Panc1 (cell line): ENCODE measurements at regions not wholly inside any gene's neighbourhood (a gene's known extent, or its start where the extent isn't known, plus 50 kb on each side); places are given as distances from the start of the nearest gene placed in this dataset.

Source experiments
- POLR2AphosphoS5 ChIP-seq: IDR thresholded peaks from 2 replicates; pipeline ENCODE4 v1.6.1; 2012; ENCODE audit warnings: mild to moderate bottlenecking, low read depth, low read length, moderate library complexity
- SIN3A ChIP-seq: IDR thresholded peaks from 2 replicates; pipeline ENCODE4 v1.6.1; 2012; ENCODE audit warnings: low read depth, mild to moderate bottlenecking, low read length, moderate library complexity, borderline replicate concordance; ENCODE audit not compliant: insufficient read depth
- TCF7L2 ChIP-seq: IDR thresholded peaks from 2 replicates; pipeline ENCODE4 v1.6.1; 2011; ENCODE audit warnings: mild to moderate bottlenecking, low read depth, low read length, inconsistent platforms
- TF ChIP-seq, protein P1 (sequence below), 2 experiments: IDR thresholded peaks; 2 replicates each; pipeline ENCODE4 v1.6.1; 2011 to 2012; ENCODE audit warnings: low read depth in 2 of 2, control low read depth in 1 of 2, low read length in 1 of 2, mild to moderate bottlenecking in 1 of 2, moderate library complexity in 1 of 2; ENCODE audit not compliant: insufficient read depth in 1 of 2
- TF ChIP-seq, protein P2 (sequence below): fragments of 450-650 bp; IDR thresholded peaks from 2 replicates; pipeline ENCODE4 v1.5.1; 2017; ENCODE audit warnings: mild to moderate bottlenecking

- TF ChIP-seq, protein P1, sequence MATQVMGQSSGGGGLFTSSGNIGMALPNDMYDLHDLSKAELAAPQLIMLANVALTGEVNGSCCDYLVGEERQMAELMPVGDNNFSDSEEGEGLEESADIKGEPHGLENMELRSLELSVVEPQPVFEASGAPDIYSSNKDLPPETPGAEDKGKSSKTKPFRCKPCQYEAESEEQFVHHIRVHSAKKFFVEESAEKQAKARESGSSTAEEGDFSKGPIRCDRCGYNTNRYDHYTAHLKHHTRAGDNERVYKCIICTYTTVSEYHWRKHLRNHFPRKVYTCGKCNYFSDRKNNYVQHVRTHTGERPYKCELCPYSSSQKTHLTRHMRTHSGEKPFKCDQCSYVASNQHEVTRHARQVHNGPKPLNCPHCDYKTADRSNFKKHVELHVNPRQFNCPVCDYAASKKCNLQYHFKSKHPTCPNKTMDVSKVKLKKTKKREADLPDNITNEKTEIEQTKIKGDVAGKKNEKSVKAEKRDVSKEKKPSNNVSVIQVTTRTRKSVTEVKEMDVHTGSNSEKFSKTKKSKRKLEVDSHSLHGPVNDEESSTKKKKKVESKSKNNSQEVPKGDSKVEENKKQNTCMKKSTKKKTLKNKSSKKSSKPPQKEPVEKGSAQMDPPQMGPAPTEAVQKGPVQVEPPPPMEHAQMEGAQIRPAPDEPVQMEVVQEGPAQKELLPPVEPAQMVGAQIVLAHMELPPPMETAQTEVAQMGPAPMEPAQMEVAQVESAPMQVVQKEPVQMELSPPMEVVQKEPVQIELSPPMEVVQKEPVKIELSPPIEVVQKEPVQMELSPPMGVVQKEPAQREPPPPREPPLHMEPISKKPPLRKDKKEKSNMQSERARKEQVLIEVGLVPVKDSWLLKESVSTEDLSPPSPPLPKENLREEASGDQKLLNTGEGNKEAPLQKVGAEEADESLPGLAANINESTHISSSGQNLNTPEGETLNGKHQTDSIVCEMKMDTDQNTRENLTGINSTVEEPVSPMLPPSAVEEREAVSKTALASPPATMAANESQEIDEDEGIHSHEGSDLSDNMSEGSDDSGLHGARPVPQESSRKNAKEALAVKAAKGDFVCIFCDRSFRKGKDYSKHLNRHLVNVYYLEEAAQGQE (IDR thresholded peaks at IDR 0.05; ENCODE audit: insufficient read depth in 1 of 2, low read depth in 2 of 2, low read length in 1 of 2) = no peak
- TF ChIP-seq, protein P2, sequence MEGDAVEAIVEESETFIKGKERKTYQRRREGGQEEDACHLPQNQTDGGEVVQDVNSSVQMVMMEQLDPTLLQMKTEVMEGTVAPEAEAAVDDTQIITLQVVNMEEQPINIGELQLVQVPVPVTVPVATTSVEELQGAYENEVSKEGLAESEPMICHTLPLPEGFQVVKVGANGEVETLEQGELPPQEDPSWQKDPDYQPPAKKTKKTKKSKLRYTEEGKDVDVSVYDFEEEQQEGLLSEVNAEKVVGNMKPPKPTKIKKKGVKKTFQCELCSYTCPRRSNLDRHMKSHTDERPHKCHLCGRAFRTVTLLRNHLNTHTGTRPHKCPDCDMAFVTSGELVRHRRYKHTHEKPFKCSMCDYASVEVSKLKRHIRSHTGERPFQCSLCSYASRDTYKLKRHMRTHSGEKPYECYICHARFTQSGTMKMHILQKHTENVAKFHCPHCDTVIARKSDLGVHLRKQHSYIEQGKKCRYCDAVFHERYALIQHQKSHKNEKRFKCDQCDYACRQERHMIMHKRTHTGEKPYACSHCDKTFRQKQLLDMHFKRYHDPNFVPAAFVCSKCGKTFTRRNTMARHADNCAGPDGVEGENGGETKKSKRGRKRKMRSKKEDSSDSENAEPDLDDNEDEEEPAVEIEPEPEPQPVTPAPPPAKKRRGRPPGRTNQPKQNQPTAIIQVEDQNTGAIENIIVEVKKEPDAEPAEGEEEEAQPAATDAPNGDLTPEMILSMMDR = no peak
- no peak for TF ChIP-seq TCF7L2
- no peak for TF ChIP-seq POLR2AphosphoS5
- TF ChIP-seq SIN3A = no peak
Measured at GRCh38 chr5:158066076-158066475, 207.1 kb upstream of the CLINT1 start.
